SK-N-SH treated with all-trans-retinoic acid at 6 μM for 48 hours (cell line): ENCODE measurements at regions not wholly inside any gene's neighbourhood (a gene's known extent, or its start where the extent isn't known, plus 50 kb on each side); places are given as distances from the start of the nearest gene placed in this dataset.

Source experiments
- ATAC-seq: fragments of 200-7000 bp; cut with Tn5 transposase; 3 replicates; pipeline ENCODE4 v1.9.1; 2020; ENCODE audit warnings: mild to moderate bottlenecking, moderate library complexity
- ISL1 ChIP-seq: fragments of 250-450 bp; sonication (Bioruptor Pico); IDR thresholded peaks from 2 replicates; pipeline ENCODE4 v2.1.2; 2022; ENCODE audit warnings: mild to moderate bottlenecking, moderate library complexity
- POU6F1 ChIP-seq: fragments of 250-450 bp; sonication (Bioruptor Pico); IDR thresholded peaks from 2 replicates; pipeline ENCODE4 v1.8.0; 2021; ENCODE audit warnings: low read depth, mild to moderate bottlenecking, moderate library complexity, borderline replicate concordance
- PPARA ChIP-seq: fragments of 250-450 bp; sonication (Bioruptor Pico); IDR thresholded peaks from 2 replicates; pipeline ENCODE4 v1.5.0; 2020; ENCODE audit warnings: mild to moderate bottlenecking, borderline replicate concordance
- TOX ChIP-seq: fragments of 250-450 bp; sonication (Bioruptor Pico); IDR thresholded peaks from 2 replicates; pipeline ENCODE4 v1.8.0; 2021; ENCODE audit warnings: mild to moderate bottlenecking, moderate library complexity, borderline replicate concordance
- TSHZ2 ChIP-seq: fragments of 250-450 bp; sonication (Bioruptor Pico); IDR thresholded peaks from 2 replicates; pipeline ENCODE4 v1.5.0; 2020; ENCODE audit warnings: mild to moderate bottlenecking, moderate library complexity
- ZC3H10 ChIP-seq: fragments of 250-450 bp; sonication (Bioruptor Pico); IDR thresholded peaks from 2 replicates; pipeline ENCODE4 v1.5.1; 2021; ENCODE audit warnings: mild to moderate bottlenecking, moderate library complexity
- ZNF565 ChIP-seq: fragments of 450-650 bp; formaldehyde crosslinking; conservative IDR thresholded peaks from 2 replicates; pipeline ENCODE4 v1.5.0; 2020; ENCODE audit warnings: low read depth, mild to moderate bottlenecking, moderate library complexity
- ZNF8 ChIP-seq: fragments of 450-650 bp; formaldehyde crosslinking; IDR thresholded peaks from 2 replicates; pipeline ENCODE4 v1.5.0; 2020; ENCODE audit warnings: mild to moderate bottlenecking, moderate library complexity

GRCh38 chr10:58460157-58460556 is 52.5 kb upstream of the BICC1 start (continued):
- no peak for TF ChIP-seq TSHZ2 (CRISPR knock-in tag)
- no peak for TF ChIP-seq TOX (CRISPR knock-in tag)
- no peak for TF ChIP-seq PPARA (CRISPR knock-in tag)
- TF ChIP-seq POU6F1 (CRISPR knock-in tag), result no peak
- no peak for TF ChIP-seq ISL1 (CRISPR knock-in tag)

- ATAC-seq, result no peak
- 0 out of 2 replicates have a peak, but pooled peaks have one; percentile 31 for TF ChIP-seq ZC3H10 (CRISPR knock-in tag)
- no peak for TF ChIP-seq ZNF565 (CRISPR knock-in tag)
- TF ChIP-seq ISL1 (CRISPR knock-in tag), result peak; percentile 59
- peak; percentile 92 for TF ChIP-seq ZNF8 (CRISPR knock-in tag)
These were observed 49.7 kb upstream of the BICC1 start for GRCh38 chr10:58462863-58463507.
